HCT116 (cell line): ENCODE measurements at regions not wholly inside any gene's neighbourhood (a gene's known extent, or its start where the extent isn't known, plus 50 kb on each side); places are given as distances from the start of the nearest gene placed in this dataset.

Experiments
- ATAC-seq: fragments of 200-7000 bp; cut with Tn5 transposase; 2 replicates; pipeline ENCODE4 v1.9.1; 2020; ENCODE audit warnings: mild to moderate bottlenecking, moderate library complexity
- BruUV-seq: library from RNA; stranded (reverse); fragments of 400-500 nt; replicated peaks from 2 replicates; lab custom pipeline; 2021; lab: Mats Ljungman, UMichigan
- CTCF ChIA-PET: fragments of 300-600 bp; sonication (Branson Sonifier 250); formaldehyde crosslinking; loops from one replicate; lab custom pipeline; 2021; ENCODE audit warnings: antibody characterized with exemption; lab: Charles Lee
- POLR2A ChIA-PET: fragments of 300-600, 350-600 bp; sonication (Branson Sonifier 250); formaldehyde crosslinking; loops from one replicate; lab custom pipeline; 2021; ENCODE audit warnings: antibody characterized with exemption; lab: Charles Lee
- RAD21 ChIA-PET, 2 experiments: fragments of 300-600 bp; sonication (Branson Sonifier 250); formaldehyde crosslinking; loops; one replicate each; lab custom pipeline; 2023; ENCODE audit warnings: low total read pairs in 2 of 2; ENCODE audit not compliant: uncharacterized antibody in 2 of 2, unreplicated experiment in 2 of 2, low non-redundant PET in 1 of 2; lab: Charles Lee
- DNase-seq: peaks from one replicate; pipeline ENCODE4 v3.0.0-alpha.2; 2010; ENCODE audit warnings: low read depth, low spot score
- H2AFZ ChIP-seq: fragments of 200-600 bp; shearing (Covaris generic), sonication (generic); 2 replicates; pipeline ENCODE4 v1.6.1; 2017; ENCODE audit warnings: low read depth, mixed run types, mixed read lengths, antibody characterized with exemption, low read length; ENCODE audit not compliant: poor library complexity, severe bottlenecking
- H3K27ac ChIP-seq: 2 replicates; pipeline ENCODE4 v1.5.1; 2012; ENCODE audit warnings: low read depth, low read length
- H3K27me3 ChIP-seq: fragments of 200-600 bp; sonication (generic); 2 replicates; pipeline ENCODE4 v1.6.1; 2016; ENCODE audit warnings: mixed run types, low read length, mixed read lengths; ENCODE audit not compliant: insufficient read depth
- H3K36me3 ChIP-seq, 2 experiments: fragments of 200-500 bp in 1 of 2; fragments of 200-600 bp in 1 of 2; sonication (Bioruptor generic) in 1 of 2; sonication (generic) in 1 of 2; 2 replicates each; pipeline versions ENCODE4 v1.5.1 to v1.6.1; 2014 to 2016; ENCODE audit warnings: low read length in 2 of 2, inconsistent platforms in 1 of 2, mixed read lengths in 1 of 2, mixed run types in 1 of 2; ENCODE audit not compliant: insufficient read depth in 2 of 2, control insufficient read depth in 1 of 2
- H3K4me1 ChIP-seq, 2 experiments: fragments of 200-600 bp in 1 of 2; sonication (generic) in 1 of 2; 2 replicates each; pipeline versions ENCODE4 v1.5.1 to v1.6.1; 2012 to 2017; ENCODE audit warnings: low read length in 2 of 2, inconsistent platforms in 1 of 2, mild to moderate bottlenecking in 1 of 2, mixed read lengths in 1 of 2, mixed run types in 1 of 2, moderate library complexity in 1 of 2; ENCODE audit not compliant: insufficient read depth in 2 of 2, control insufficient read depth in 1 of 2
- H3K4me2 ChIP-seq: fragments of 200-600 bp; sonication (generic); 2 replicates; pipeline ENCODE4 v1.6.1; 2017; ENCODE audit warnings: mixed run types, low read length, mixed read lengths
- H3K4me3 ChIP-seq, 2 experiments: fragments of 200-600 bp in 1 of 2; sonication (generic) in 1 of 2; replicated peaks in 1 of 2; 2 replicates each; pipeline ENCODE4 v1.5.1; 2011 to 2016; ENCODE audit warnings: low read length in 2 of 2, control low read depth in 1 of 2, low read depth in 1 of 2, mild to moderate bottlenecking in 1 of 2, mixed read lengths in 1 of 2, mixed run types in 1 of 2
- H3K79me2 ChIP-seq: fragments of 200-600 bp; sonication (generic); 2 replicates; pipeline ENCODE4 v1.6.1; 2017; ENCODE audit warnings: mild to moderate bottlenecking, mixed run types, low read length, moderate library complexity, mixed read lengths; ENCODE audit not compliant: insufficient read depth
- H3K9ac ChIP-seq: fragments of 200-600 bp; sonication (generic); 2 replicates; pipeline ENCODE4 v1.6.1; 2016; ENCODE audit warnings: low read length, mixed read lengths
- H3K9me2 ChIP-seq: fragments of 200-600 bp; sonication (generic), shearing (Covaris generic); 2 replicates; pipeline ENCODE4 v1.6.1; 2017; ENCODE audit warnings: mixed run types, mild to moderate bottlenecking, moderate library complexity; ENCODE audit not compliant: insufficient read depth
- H3K9me3 ChIP-seq, 2 experiments: fragments of 200-500 bp in 1 of 2; fragments of 200-600 bp in 1 of 2; sonication (Bioruptor generic) in 1 of 2; sonication (generic) in 1 of 2; 2 replicates each; pipeline ENCODE4 v1.6.1; 2014 to 2017; ENCODE audit warnings: low read length in 2 of 2, mixed read lengths in 2 of 2, inconsistent platforms in 1 of 2, low read depth in 1 of 2, mild to moderate bottlenecking in 1 of 2, mixed run types in 1 of 2, moderate library complexity in 1 of 2; ENCODE audit not compliant: control insufficient read depth in 1 of 2, insufficient read depth in 1 of 2
- H4K20me1 ChIP-seq: fragments of 200-600 bp; sonication (generic), shearing (Covaris generic); 2 replicates; pipeline ENCODE4 v1.6.1; 2017; ENCODE audit warnings: mixed run types, mild to moderate bottlenecking, moderate library complexity; ENCODE audit not compliant: insufficient read depth
- ATF3 ChIP-seq: IDR thresholded peaks from 2 replicates; pipeline ENCODE4 v1.6.1; 2012
- CEBPB ChIP-seq: IDR thresholded peaks from 2 replicates; pipeline ENCODE4 v1.6.1; 2012; ENCODE audit warnings: low read depth
- EGR1 ChIP-seq: IDR thresholded peaks from 2 replicates; pipeline ENCODE4 v1.6.1; 2012; ENCODE audit warnings: low read depth
- ELF1 ChIP-seq: IDR thresholded peaks from 2 replicates; pipeline ENCODE4 v1.6.1; 2012; ENCODE audit warnings: low read depth, borderline replicate concordance
- EZH2phosphoT487 ChIP-seq: fragments of 200-600 bp; IDR thresholded peaks from 2 replicates; pipeline ENCODE4 v1.6.1; 2018; ENCODE audit warnings: antibody characterized with exemption, borderline replicate concordance
- FOSL1 ChIP-seq: IDR thresholded peaks from 2 replicates; pipeline ENCODE4 v1.6.1; 2012; ENCODE audit warnings: low read depth
- JUND ChIP-seq: IDR thresholded peaks from 2 replicates; pipeline ENCODE4 v1.6.1; 2012
- POLR2AphosphoS5 ChIP-seq: IDR thresholded peaks from 2 replicates; pipeline ENCODE4 v1.6.1; 2011; ENCODE audit warnings: mild to moderate bottlenecking, low read depth, low read length, moderate library complexity
- SIN3A ChIP-seq: IDR thresholded peaks from 2 replicates; pipeline ENCODE4 v1.6.1; 2012; ENCODE audit warnings: low read depth
- SP1 ChIP-seq: IDR thresholded peaks from 2 replicates; pipeline ENCODE4 v1.6.1; 2012; ENCODE audit warnings: low read depth
- SRF ChIP-seq: IDR thresholded peaks from 2 replicates; pipeline ENCODE4 v1.6.1; 2012; ENCODE audit warnings: low read depth
- YY1 ChIP-seq: IDR thresholded peaks from 2 replicates; pipeline ENCODE4 v1.6.1; 2011; ENCODE audit warnings: low read length, low read depth, moderate library complexity, mild to moderate bottlenecking; ENCODE audit not compliant: insufficient replicate concordance; ENCODE audit errors: extremely low read depth
- ZNF274 ChIP-seq: fragments of 200-500 bp; sonication (Bioruptor generic); IDR thresholded peaks from 2 replicates; pipeline ENCODE4 v1.6.1; 2014; ENCODE audit warnings: mild to moderate bottlenecking, low read depth, low read length, inconsistent platforms
- intact Hi-C: fragments of 100-400 bp; cut with micrococcal nuclease; formaldehyde crosslinking; loops from 2 replicates; pipeline ENCODE4 v1.10.0; 2022
- TF ChIP-seq, protein P1 (sequence below), 3 experiments: fragments of 200-600 bp in 1 of 3; sonication (generic) in 1 of 3; IDR thresholded peaks in 2 of 3; conservative IDR thresholded peaks in 1 of 3; 2 replicates each; pipeline ENCODE4 v1.5.1; 2012 to 2017; ENCODE audit warnings: low read depth in 2 of 3, low read length in 2 of 3, antibody characterized with exemption in 1 of 3, borderline replicate concordance in 1 of 3, control low read depth in 1 of 3, mild to moderate bottlenecking in 1 of 3, mixed read lengths in 1 of 3, mixed run types in 1 of 3, moderate library complexity in 1 of 3; ENCODE audit not compliant: insufficient read depth in 1 of 3
- TF ChIP-seq, protein P2 (sequence below): IDR thresholded peaks from 2 replicates; pipeline ENCODE4 v1.6.1; 2012
- TF ChIP-seq, protein P3 (sequence below): IDR thresholded peaks from 2 replicates; pipeline ENCODE4 v1.6.1; 2012; ENCODE audit warnings: low read depth

DNA sequence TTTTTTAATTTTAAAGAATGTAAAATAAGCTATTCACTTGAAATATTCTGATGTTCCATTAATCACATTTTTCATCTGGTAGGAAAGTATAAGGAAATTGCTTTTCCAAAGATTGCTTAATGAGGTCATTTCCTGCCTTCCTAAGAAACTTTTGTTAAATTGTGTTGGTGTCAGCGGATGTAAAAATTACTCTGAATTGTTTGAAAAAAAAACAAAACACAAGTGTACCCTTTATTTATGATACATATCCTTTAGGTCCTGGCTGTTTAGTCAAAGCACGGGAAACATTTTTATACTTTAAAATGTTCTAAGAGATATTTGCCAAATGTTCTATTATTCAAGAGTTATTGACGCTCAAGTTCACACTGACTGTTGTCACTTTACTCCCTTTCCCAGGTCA, 1357.4 kb upstream of the GOT2 start (continued):
- TF ChIP-seq ATF3 (no peak), SRF (no peak), SIN3A (no peak)
- TF ChIP-seq, protein P1, sequence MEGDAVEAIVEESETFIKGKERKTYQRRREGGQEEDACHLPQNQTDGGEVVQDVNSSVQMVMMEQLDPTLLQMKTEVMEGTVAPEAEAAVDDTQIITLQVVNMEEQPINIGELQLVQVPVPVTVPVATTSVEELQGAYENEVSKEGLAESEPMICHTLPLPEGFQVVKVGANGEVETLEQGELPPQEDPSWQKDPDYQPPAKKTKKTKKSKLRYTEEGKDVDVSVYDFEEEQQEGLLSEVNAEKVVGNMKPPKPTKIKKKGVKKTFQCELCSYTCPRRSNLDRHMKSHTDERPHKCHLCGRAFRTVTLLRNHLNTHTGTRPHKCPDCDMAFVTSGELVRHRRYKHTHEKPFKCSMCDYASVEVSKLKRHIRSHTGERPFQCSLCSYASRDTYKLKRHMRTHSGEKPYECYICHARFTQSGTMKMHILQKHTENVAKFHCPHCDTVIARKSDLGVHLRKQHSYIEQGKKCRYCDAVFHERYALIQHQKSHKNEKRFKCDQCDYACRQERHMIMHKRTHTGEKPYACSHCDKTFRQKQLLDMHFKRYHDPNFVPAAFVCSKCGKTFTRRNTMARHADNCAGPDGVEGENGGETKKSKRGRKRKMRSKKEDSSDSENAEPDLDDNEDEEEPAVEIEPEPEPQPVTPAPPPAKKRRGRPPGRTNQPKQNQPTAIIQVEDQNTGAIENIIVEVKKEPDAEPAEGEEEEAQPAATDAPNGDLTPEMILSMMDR (IDR thresholded peaks at IDR 0.05 in 2 of 3, conservative IDR thresholded peaks at IDR 0.05 in 1 of 3; ENCODE audit: borderline replicate concordance in 1 of 3, insufficient read depth in 1 of 3, low read depth in 2 of 3, low read length in 2 of 3): no peak
- TF ChIP-seq, protein P2, sequence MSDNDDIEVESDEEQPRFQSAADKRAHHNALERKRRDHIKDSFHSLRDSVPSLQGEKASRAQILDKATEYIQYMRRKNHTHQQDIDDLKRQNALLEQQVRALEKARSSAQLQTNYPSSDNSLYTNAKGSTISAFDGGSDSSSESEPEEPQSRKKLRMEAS: no peak
- TF ChIP-seq, all 23 proteins: peak for 0

DNA sequence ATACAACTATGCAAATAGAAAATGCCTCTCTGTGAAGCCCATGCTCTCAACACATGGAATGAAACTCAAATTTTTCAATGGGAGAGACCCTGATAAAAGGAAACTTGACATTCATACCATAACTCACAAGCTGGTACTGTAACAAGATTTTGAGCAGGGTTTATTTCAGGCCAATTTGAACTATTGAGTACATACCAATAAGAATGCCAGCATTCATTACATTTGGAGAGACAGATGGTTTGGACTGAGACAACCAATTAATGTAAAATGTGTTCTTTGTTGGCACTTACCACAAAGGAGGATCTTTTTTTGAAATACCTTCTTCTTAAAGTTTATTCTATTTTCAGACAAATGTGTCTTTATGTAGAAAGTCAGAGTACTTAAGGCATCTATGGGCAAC, 1357.0 kb upstream of the GOT2 start:
- ChIA-PET POLR2A (no interaction called here), RAD21 (no interaction called here), CTCF (no interaction called here)
- H3K4me2 ChIP-seq: no peak overlapping the region
- no peaks in the 10 kb centered on the region for H3K36me3 ChIP-seq
- H3K9me2 ChIP-seq: no peaks in the 10 kb centered on the region
- H2AFZ ChIP-seq: no peak overlapping the region
- no peak overlapping the region for H3K27ac ChIP-seq
- no peaks in the 10 kb centered on the region; the same call in 1 of the 2 replicates for H4K20me1 ChIP-seq
- intact Hi-C loops: no loop called here
- H3K9ac ChIP-seq: no peak overlapping the region
- H3K4me1 ChIP-seq: no peaks in the 10 kb centered on the region
- no peaks in the 10 kb centered on the region for H3K79me2 ChIP-seq
- no peak for TF ChIP-seq ATF3
- no peak for TF ChIP-seq EGR1
- TF ChIP-seq ZNF274: no peak
- TF ChIP-seq POLR2AphosphoS5: no peak
- TF ChIP-seq EZH2phosphoT487: no peak
- no peak for TF ChIP-seq FOSL1
- TF ChIP-seq SRF: no peak
- no peak for TF ChIP-seq SP1
- TF ChIP-seq YY1: no peak
- TF ChIP-seq SIN3A: no peak
- no peak for TF ChIP-seq ELF1
- TF ChIP-seq, protein P3, sequence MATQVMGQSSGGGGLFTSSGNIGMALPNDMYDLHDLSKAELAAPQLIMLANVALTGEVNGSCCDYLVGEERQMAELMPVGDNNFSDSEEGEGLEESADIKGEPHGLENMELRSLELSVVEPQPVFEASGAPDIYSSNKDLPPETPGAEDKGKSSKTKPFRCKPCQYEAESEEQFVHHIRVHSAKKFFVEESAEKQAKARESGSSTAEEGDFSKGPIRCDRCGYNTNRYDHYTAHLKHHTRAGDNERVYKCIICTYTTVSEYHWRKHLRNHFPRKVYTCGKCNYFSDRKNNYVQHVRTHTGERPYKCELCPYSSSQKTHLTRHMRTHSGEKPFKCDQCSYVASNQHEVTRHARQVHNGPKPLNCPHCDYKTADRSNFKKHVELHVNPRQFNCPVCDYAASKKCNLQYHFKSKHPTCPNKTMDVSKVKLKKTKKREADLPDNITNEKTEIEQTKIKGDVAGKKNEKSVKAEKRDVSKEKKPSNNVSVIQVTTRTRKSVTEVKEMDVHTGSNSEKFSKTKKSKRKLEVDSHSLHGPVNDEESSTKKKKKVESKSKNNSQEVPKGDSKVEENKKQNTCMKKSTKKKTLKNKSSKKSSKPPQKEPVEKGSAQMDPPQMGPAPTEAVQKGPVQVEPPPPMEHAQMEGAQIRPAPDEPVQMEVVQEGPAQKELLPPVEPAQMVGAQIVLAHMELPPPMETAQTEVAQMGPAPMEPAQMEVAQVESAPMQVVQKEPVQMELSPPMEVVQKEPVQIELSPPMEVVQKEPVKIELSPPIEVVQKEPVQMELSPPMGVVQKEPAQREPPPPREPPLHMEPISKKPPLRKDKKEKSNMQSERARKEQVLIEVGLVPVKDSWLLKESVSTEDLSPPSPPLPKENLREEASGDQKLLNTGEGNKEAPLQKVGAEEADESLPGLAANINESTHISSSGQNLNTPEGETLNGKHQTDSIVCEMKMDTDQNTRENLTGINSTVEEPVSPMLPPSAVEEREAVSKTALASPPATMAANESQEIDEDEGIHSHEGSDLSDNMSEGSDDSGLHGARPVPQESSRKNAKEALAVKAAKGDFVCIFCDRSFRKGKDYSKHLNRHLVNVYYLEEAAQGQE: no peak
- TF ChIP-seq, protein P1 (IDR thresholded peaks at IDR 0.05 in 2 of 3, conservative IDR thresholded peaks at IDR 0.05 in 1 of 3; ENCODE audit: borderline replicate concordance in 1 of 3, insufficient read depth in 1 of 3, low read depth in 2 of 3, low read length in 2 of 3): no peak
- TF ChIP-seq CEBPB: no peak
- no peak for TF ChIP-seq JUND
- BruUV-seq: no TSS peak
- peaks cover 0 to 3% of the 10 kb centered on the region in 2 experiments; a peak in 2 of 4 replicates for H3K9me3 ChIP-seq
- DNase-seq (no peak), ATAC-seq (no peak)
- H3K4me3 ChIP-seq: no peak overlapping the region
- H3K27me3 ChIP-seq: no peaks in the 10 kb centered on the region
